HepG2 (cell line): ENCODE measurements at regions not wholly inside any gene's neighbourhood (a gene's known extent, or its start where the extent isn't known, plus 50 kb on each side); places are given as distances from the start of the nearest gene placed in this dataset.

ENCODE experiments used
- ATAC-seq: fragments of 200-7000 bp; cut with Tn5 transposase; 3 replicates; pipeline ENCODE4 v1.9.1; 2020; ENCODE audit warnings: mild to moderate bottlenecking, moderate library complexity
- BruUV-seq: library from RNA; stranded (reverse); fragments of 400-500 nt; replicated peaks from 2 replicates; lab custom pipeline; 2021; lab: Mats Ljungman, UMichigan
- CTCF ChIA-PET: fragments of 300-600 bp; formaldehyde crosslinking; extraction: SDS; loops from one replicate; lab custom pipeline; 2021; ENCODE audit warnings: low total read pairs, inconsistent platforms, low intra/inter-chr PET ratio; lab: Yijun Ruan, JAX
- POLR2A ChIA-PET: fragments of 350-600 bp; sonication (Branson Sonifier 250); formaldehyde crosslinking; loops from one replicate; lab custom pipeline; 2020; ENCODE audit warnings: antibody characterized with exemption, inconsistent platforms; lab: Yijun Ruan, JAX
- DNase-seq: peaks from one replicate; pipeline ENCODE4 v3.0.0-alpha.2; 2015; ENCODE audit warnings: low spot score
- FAIRE-seq: peaks from 3 replicates; lab custom pipeline; 2011; peaks lifted over from hg19 to GRCh38; lab: Jason Lieb, UNC
- H2AFZ ChIP-seq: one replicate; pipeline ENCODE4 v1.6.1; 2011; ENCODE audit warnings: low read length, inconsistent platforms
- H3K27ac ChIP-seq: fragments of 300-600 bp; 3 replicates; pipeline ENCODE4 v1.8.0; 2011; ENCODE audit warnings: mixed run types, mild to moderate bottlenecking, mixed read lengths, low read length, inconsistent platforms; ENCODE audit not compliant: insufficient read depth; ENCODE audit errors: extremely low read length
- H3K27me3 ChIP-seq, 2 experiments: fragments of 200-600 bp in 1 of 2; 2 replicates in 1 of 2; 3 replicates in 1 of 2; pipeline versions ENCODE4 v1.6.0 to v1.8.0; 2011; ENCODE audit warnings: low read length in 2 of 2, mild to moderate bottlenecking in 2 of 2, moderate library complexity in 2 of 2, inconsistent platforms in 1 of 2; ENCODE audit not compliant: insufficient read depth in 2 of 2, control insufficient read depth in 1 of 2
- H3K36me3 ChIP-seq, 2 experiments: fragments of 200-600 bp in 1 of 2; replicated peaks in 1 of 2; 2 replicates in 1 of 2; 3 replicates in 1 of 2; pipeline versions ENCODE4 v1.5.1 to v1.8.0; 2011; ENCODE audit warnings: low read length in 2 of 2, inconsistent platforms in 1 of 2; ENCODE audit not compliant: insufficient read depth in 2 of 2, control insufficient read depth in 1 of 2
- H3K4me1 ChIP-seq: 2 replicates; pipeline ENCODE4 v1.5.1; 2012; ENCODE audit warnings: low read length, inconsistent platforms; ENCODE audit not compliant: insufficient read depth
- H3K4me2 ChIP-seq: 2 replicates; pipeline ENCODE4 v1.6.0; 2011; ENCODE audit warnings: low read depth, low read length, inconsistent platforms
- H3K4me3 ChIP-seq, 3 experiments: fragments of 200-600 bp in 1 of 3; sonication (generic), shearing (Covaris generic) in 1 of 3; replicated peaks in 1 of 3; 2 replicates each; pipeline ENCODE4 v1.5.1; 2011 to 2016; ENCODE audit warnings: low read length in 3 of 3, inconsistent platforms in 2 of 3, low read depth in 2 of 3, mild to moderate bottlenecking in 2 of 3, control low read depth in 1 of 3, mixed read lengths in 1 of 3; ENCODE audit not compliant: insufficient read depth in 1 of 3
- H3K79me2 ChIP-seq: one replicate; pipeline ENCODE4 v1.6.1; 2011; ENCODE audit warnings: low read length, inconsistent platforms; ENCODE audit not compliant: insufficient read depth
- H3K9ac ChIP-seq: 2 replicates; pipeline ENCODE4 v1.6.0; 2011; ENCODE audit warnings: mild to moderate bottlenecking, low read depth, low read length, inconsistent platforms; ENCODE audit not compliant: insufficient read depth
- H3K9me3 ChIP-seq: 2 replicates; pipeline ENCODE4 v1.5.1; 2012; ENCODE audit warnings: mild to moderate bottlenecking, low read length
- H4K20me1 ChIP-seq: 2 replicates; pipeline ENCODE4 v1.6.0; 2011; ENCODE audit warnings: inconsistent platforms, mild to moderate bottlenecking, low read length, moderate library complexity; ENCODE audit not compliant: insufficient read depth
- CENPT ChIP-seq: sonication (generic); formaldehyde crosslinking; IDR thresholded peaks from 2 replicates; pipeline ENCODE4 v1.8.0; 2022; ENCODE audit warnings: low read depth, mild to moderate bottlenecking, moderate library complexity, missing genetic modification reagents
- ESRRA ChIP-seq: sonication (generic); formaldehyde crosslinking; IDR thresholded peaks from 2 replicates; pipeline ENCODE4 v1.5.1; 2020; ENCODE audit warnings: mild to moderate bottlenecking, low read depth, missing genetic modification reagents
- ETV5 ChIP-seq: IDR thresholded peaks from 2 replicates; pipeline ENCODE4 v1.6.1; 2018; ENCODE audit warnings: missing biosample characterization, missing genetic modification reagents, inconsistent platforms, borderline replicate concordance
- GFI1 ChIP-seq: sonication (generic); formaldehyde crosslinking; IDR thresholded peaks from 2 replicates; pipeline ENCODE4 v1.5.0; 2020; ENCODE audit warnings: missing genetic modification reagents, mild to moderate bottlenecking, borderline replicate concordance
- NR0B2 ChIP-seq: sonication (generic); formaldehyde crosslinking; IDR thresholded peaks from 2 replicates; pipeline ENCODE4 v1.4.0; 2020; ENCODE audit warnings: mild to moderate bottlenecking, missing genetic modification reagents
- RFXAP ChIP-seq: sonication (generic); formaldehyde crosslinking; IDR thresholded peaks from 2 replicates; pipeline ENCODE4 v1.4.0; 2020; ENCODE audit warnings: missing genetic modification reagents, borderline replicate concordance
- STAG1 ChIP-seq: sonication (generic); formaldehyde crosslinking; IDR thresholded peaks from 2 replicates; pipeline ENCODE4 v1.4.0; 2020; ENCODE audit warnings: missing genetic modification reagents
- ZNF20 ChIP-seq: sonication (generic); formaldehyde crosslinking; IDR thresholded peaks from 2 replicates; pipeline ENCODE4 v1.4.0; 2020; ENCODE audit warnings: mild to moderate bottlenecking, moderate library complexity, missing genetic modification reagents
- ZNF333 ChIP-seq: sonication (generic); formaldehyde crosslinking; IDR thresholded peaks from 2 replicates; pipeline ENCODE4 v1.4.0; 2020; ENCODE audit warnings: mild to moderate bottlenecking, missing genetic modification reagents, borderline replicate concordance
- ZNF350 ChIP-seq: sonication (generic); formaldehyde crosslinking; IDR thresholded peaks from 2 replicates; pipeline ENCODE4 v1.4.0; 2020; ENCODE audit warnings: mild to moderate bottlenecking, low read depth, missing genetic modification reagents, borderline replicate concordance
- ZNF547 ChIP-seq: sonication (generic); formaldehyde crosslinking; IDR thresholded peaks from 2 replicates; pipeline ENCODE4 v1.5.1; 2020; ENCODE audit warnings: mild to moderate bottlenecking, missing genetic modification reagents
- ZNF577 ChIP-seq: sonication (generic); formaldehyde crosslinking; IDR thresholded peaks from 2 replicates; pipeline ENCODE4 v1.4.0; 2020; ENCODE audit warnings: mild to moderate bottlenecking, low read depth, missing genetic modification reagents, borderline replicate concordance
- ZNF713 ChIP-seq: sonication (generic); formaldehyde crosslinking; IDR thresholded peaks from 2 replicates; pipeline ENCODE4 v1.4.0; 2020; ENCODE audit warnings: mild to moderate bottlenecking, missing genetic modification reagents
- ZNF747 ChIP-seq: sonication (generic); formaldehyde crosslinking; IDR thresholded peaks from 2 replicates; pipeline ENCODE4 v1.8.1; 2023; ENCODE audit warnings: missing genetic modification reagents, mild to moderate bottlenecking, borderline replicate concordance
- ZNF75D ChIP-seq: sonication (generic); formaldehyde crosslinking; IDR thresholded peaks from 2 replicates; pipeline ENCODE4 v1.8.1; 2023; ENCODE audit warnings: missing genetic modification reagents, mild to moderate bottlenecking, borderline replicate concordance
- ZSCAN30 ChIP-seq: sonication (generic); formaldehyde crosslinking; IDR thresholded peaks from 2 replicates; pipeline ENCODE4 v1.5.0; 2020; ENCODE audit warnings: mild to moderate bottlenecking, missing genetic modification reagents
- WGBS: methylation state at CpG from one replicate; pipeline ENCODE4 v1.1.6; 2017; ENCODE audit warnings: low lambda C conversion rate; 5-methylcytosine and 5-hydroxymethylcytosine counted together
- in situ Hi-C: cut with HindIII; loops from 2 replicates; pipeline ENCODE4 v1.10.0; 2017; ENCODE audit warnings: low pct_unique_long_range_greater_than_20kb; ENCODE audit not compliant: extremely low pct_ligation_motif_present
- intact Hi-C: fragments of 100-400 bp; cut with micrococcal nuclease; formaldehyde crosslinking; loops from one replicate; pipeline ENCODE4 v1.10.0; 2022; ENCODE audit not compliant: unreplicated experiment

DNA sequence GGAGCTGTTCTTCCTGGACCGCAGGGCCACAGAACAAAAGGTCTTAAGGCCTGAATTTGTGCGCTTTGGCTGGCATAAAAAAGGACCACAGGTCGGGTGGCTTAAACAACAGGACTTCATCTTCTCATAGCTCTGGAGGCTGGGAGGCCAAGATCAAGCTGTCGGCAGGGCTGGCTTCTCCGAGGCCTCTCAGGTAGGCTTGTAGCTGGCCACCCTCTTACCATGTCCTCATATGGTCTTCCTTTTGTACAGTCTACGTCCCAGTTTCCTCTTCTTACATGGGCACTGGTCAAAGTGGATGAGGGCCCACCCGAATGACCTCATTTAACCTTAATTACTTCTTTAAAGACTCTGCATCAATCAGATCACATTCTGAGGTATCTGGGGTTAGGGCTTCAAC is 257.6 kb downstream of the CBLN1 start:
- ATAC-seq (no peak), DNase-seq (no peak), FAIRE-seq (no peak)
- no peak overlapping the region for H3K4me2 ChIP-seq
- H3K4me3 ChIP-seq, result no peak overlapping the region
- no peaks in the 10 kb centered on the region for H3K4me1 ChIP-seq
- ChIA-PET POLR2A (no interaction called here), CTCF (no interaction called here)
- H2AFZ ChIP-seq, result no peak overlapping the region
- WGBS, result 18% methylated on average over 7 of the region's 7 CpGs
- no peaks in the 10 kb centered on the region for H4K20me1 ChIP-seq
- no peak overlapping the region for H3K27ac ChIP-seq
- in situ Hi-C loops (no loop called here), intact Hi-C loops (no loop called here)
- no peak overlapping the region for H3K9ac ChIP-seq
- peaks cover 0 to 26% of the 10 kb centered on the region in 2 experiments; a peak in 2 of 5 replicates for H3K27me3 ChIP-seq
- BruUV-seq, result no TSS peak
- no peaks in the 10 kb centered on the region for H3K9me3 ChIP-seq
- TF ChIP-seq ZNF577 (CRISPR knock-in tag) (no peak), STAG1 (CRISPR knock-in tag) (no peak), ZNF747 (no peak), NR0B2 (no peak), RFXAP (no peak), ESRRA (CRISPR knock-in tag) (no peak), ZNF333 (CRISPR knock-in tag) (no peak), ZNF713 (CRISPR knock-in tag) (no peak), ZSCAN30 (CRISPR knock-in tag) (no peak), ETV5 (no peak), ZNF75D (CRISPR knock-in tag) (no peak), ZNF350 (CRISPR knock-in tag) (no peak), ZNF547 (CRISPR knock-in tag) (no peak), ZNF20 (CRISPR knock-in tag) (no peak), CENPT (no peak), GFI1 (CRISPR knock-in tag) (no peak)
- H3K79me2 ChIP-seq, result no peaks in the 10 kb centered on the region
- H3K36me3 ChIP-seq, result no peaks in the 10 kb centered on the region
